NCI-H1092 (cell line): ENCODE measurements at regions not wholly inside any gene's neighbourhood (a gene's known extent, or its start where the extent isn't known, plus 50 kb on each side); places are given as distances from the start of the nearest gene placed in this dataset.
"Not testable (repeated sequence)": the region's sequence is repeated elsewhere in the genome, so short reads cannot be mapped to it uniquely, and the experiment has no call there.

Source experiments
- DNase-seq: peaks from one replicate; lab custom pipeline; 2025; lab: John Stamatoyannopoulos, UW

- no peak for DNase-seq
Observed at GRCh38 chr10:57960406-57960805, 307.3 kb downstream of the IPMK start.

GRCh38 chr10:57959318-57960006 lies 308.2 kb downstream of the IPMK start:
- DNase-seq = no peak

GRCh38 chr10:57955076-57955475 lies 312.6 kb downstream of the IPMK start:
- no peak for DNase-seq

GRCh38 chr10:57952741-57953140 lies 315.0 kb downstream of the IPMK start:
- no peak for DNase-seq

GRCh38 chr10:57950442-57950974 lies 317.2 kb downstream of the IPMK start:
- DNase-seq = no peak

- DNase-seq = no peak
Observed at GRCh38 chr10:57948796-57949195, 318.9 kb downstream of the IPMK start.

GRCh38 chr10:57946833-57947232 lies 320.9 kb downstream of the IPMK start:
- no peak for DNase-seq

- DNase-seq = no peak
Observed at GRCh38 chr10:57943701-57944100, 324.0 kb downstream of the IPMK start.

GRCh38 chr10:57925045-57925444 lies 342.6 kb downstream of the IPMK start:
- DNase-seq = no peak

GRCh38 chr10:57921140-57921539 lies 346.6 kb downstream of the IPMK start:
- DNase-seq = no peak

GRCh38 chr10:57919864-57920263 lies 347.8 kb downstream of the IPMK start:
- DNase-seq = no peak

GRCh38 chr10:57917019-57917418 lies 350.7 kb downstream of the IPMK start:
- DNase-seq = no peak

- no peak for DNase-seq
Observed at GRCh38 chr10:57905861-57906260, 361.8 kb downstream of the IPMK start.

GRCh38 chr10:57905010-57905409 lies 362.7 kb downstream of the IPMK start:
- DNase-seq = no peak

- DNase-seq = no peak
Observed at GRCh38 chr10:57898231-57898630, 369.5 kb downstream of the IPMK start.

- DNase-seq = no peak
Observed at GRCh38 chr10:57897611-57898010, 370.1 kb downstream of the IPMK start.

- DNase-seq = no peak
Observed at GRCh38 chr10:57894361-57894760, 373.3 kb downstream of the IPMK start.

GRCh38 chr10:57891201-57892006 lies 376.3 kb downstream of the IPMK start:
- DNase-seq = no peak

- DNase-seq = no peak
Observed at GRCh38 chr10:57890691-57891090, 377.0 kb downstream of the IPMK start.

GRCh38 chr10:57885618-57885968 lies 382.1 kb downstream of the IPMK start:
- DNase-seq = not testable (repeated sequence)

GRCh38 chr10:57884965-57885617 lies 382.6 kb downstream of the IPMK start:
- no peak for DNase-seq

- no peak for DNase-seq
Observed at GRCh38 chr10:57884407-57884806, 383.3 kb downstream of the IPMK start.
